Mammary epithelial cell (primary cell): ENCODE measurements at regions not wholly inside any gene's neighbourhood (a gene's known extent, or its start where the extent isn't known, plus 50 kb on each side); places are given as distances from the start of the nearest gene placed in this dataset.

ENCODE experiments used
- EZH2 ChIP-seq: IDR thresholded peaks from 2 replicates; pipeline ENCODE4 v1.6.1; 2012; ENCODE audit warnings: low read length, inconsistent platforms, borderline replicate concordance
- TF ChIP-seq, protein P1 (sequence below), 2 donors: IDR thresholded peaks in 1 of 2; conservative IDR thresholded peaks in 1 of 2; 2 replicates each; pipeline ENCODE4 v1.5.1; 2011 to 2012; ENCODE audit warnings: inconsistent platforms in 2 of 2, low read length in 2 of 2, mild to moderate bottlenecking in 2 of 2, control low read depth in 1 of 2, low read depth in 1 of 2; ENCODE audit not compliant: insufficient read depth in 1 of 2; ENCODE audit errors: extremely low read depth in 1 of 2

DNA sequence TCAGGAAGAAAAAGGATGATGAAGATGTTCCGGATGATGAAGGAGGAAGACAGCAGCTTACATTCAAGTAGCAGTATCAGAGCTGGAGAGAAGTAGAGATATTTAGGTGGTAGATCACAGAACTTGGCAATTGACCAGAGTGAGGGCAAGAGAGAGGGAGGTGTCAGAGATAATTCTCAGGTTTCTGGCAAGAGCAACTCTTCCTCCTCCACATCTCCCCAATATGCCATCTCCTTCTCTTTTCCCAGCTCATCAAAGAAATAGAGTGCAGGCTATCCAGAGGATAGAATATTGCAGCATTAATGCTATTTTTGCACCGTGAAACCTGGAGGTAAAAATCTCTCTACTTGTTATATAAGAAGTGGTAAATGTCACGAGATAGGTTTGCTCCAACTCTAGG lies 64.9 kb upstream of the OPCML start:
- TF ChIP-seq, protein P1, sequence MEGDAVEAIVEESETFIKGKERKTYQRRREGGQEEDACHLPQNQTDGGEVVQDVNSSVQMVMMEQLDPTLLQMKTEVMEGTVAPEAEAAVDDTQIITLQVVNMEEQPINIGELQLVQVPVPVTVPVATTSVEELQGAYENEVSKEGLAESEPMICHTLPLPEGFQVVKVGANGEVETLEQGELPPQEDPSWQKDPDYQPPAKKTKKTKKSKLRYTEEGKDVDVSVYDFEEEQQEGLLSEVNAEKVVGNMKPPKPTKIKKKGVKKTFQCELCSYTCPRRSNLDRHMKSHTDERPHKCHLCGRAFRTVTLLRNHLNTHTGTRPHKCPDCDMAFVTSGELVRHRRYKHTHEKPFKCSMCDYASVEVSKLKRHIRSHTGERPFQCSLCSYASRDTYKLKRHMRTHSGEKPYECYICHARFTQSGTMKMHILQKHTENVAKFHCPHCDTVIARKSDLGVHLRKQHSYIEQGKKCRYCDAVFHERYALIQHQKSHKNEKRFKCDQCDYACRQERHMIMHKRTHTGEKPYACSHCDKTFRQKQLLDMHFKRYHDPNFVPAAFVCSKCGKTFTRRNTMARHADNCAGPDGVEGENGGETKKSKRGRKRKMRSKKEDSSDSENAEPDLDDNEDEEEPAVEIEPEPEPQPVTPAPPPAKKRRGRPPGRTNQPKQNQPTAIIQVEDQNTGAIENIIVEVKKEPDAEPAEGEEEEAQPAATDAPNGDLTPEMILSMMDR (conservative IDR thresholded peaks at IDR 0.05 in 1 of 2, IDR thresholded peaks at IDR 0.05 in 1 of 2; ENCODE audit: extremely low read depth in 1 of 2, insufficient read depth in 1 of 2, low read depth in 1 of 2, low read length in 2 of 2): no peak
- TF ChIP-seq EZH2: no peak
